OCI-LY1 (cell line): ENCODE measurements at regions not wholly inside any gene's neighbourhood (a gene's known extent, or its start where the extent isn't known, plus 50 kb on each side); places are given as distances from the start of the nearest gene placed in this dataset.

Experiments used
- H2AFZ ChIP-seq: fragments of 200-600 bp; sonication (generic), shearing (Covaris generic); 2 replicates; pipeline ENCODE4 v1.6.0; 2014; ENCODE audit warnings: antibody characterized with exemption, mild to moderate bottlenecking, low read length
- H3F3A ChIP-seq: fragments of 200-600 bp; sonication (generic), shearing (Covaris generic); 2 replicates; pipeline ENCODE4 v1.6.0; 2014; ENCODE audit warnings: mild to moderate bottlenecking, antibody characterized with exemption, low read length, moderate library complexity; ENCODE audit not compliant: insufficient read depth
- H3K27ac ChIP-seq: fragments of 200-600 bp; sonication (generic); 2 replicates; pipeline ENCODE4 v1.5.1; 2014; ENCODE audit warnings: low read length, mixed run types, mild to moderate bottlenecking, low read depth; ENCODE audit not compliant: poor library complexity, severe bottlenecking
- H3K27me3 ChIP-seq: fragments of 200-600 bp; sonication (generic); 2 replicates; pipeline ENCODE4 v1.6.0; 2014; ENCODE audit warnings: antibody characterized with exemption, mild to moderate bottlenecking, low read length, moderate library complexity; ENCODE audit not compliant: insufficient read depth
- H3K36me3 ChIP-seq: fragments of 200-600 bp; sonication (generic); 2 replicates; pipeline ENCODE4 v1.6.1; 2014; ENCODE audit warnings: mild to moderate bottlenecking, antibody characterized with exemption, low read length, moderate library complexity, mixed read lengths; ENCODE audit not compliant: insufficient read depth
- H3K4me1 ChIP-seq: fragments of 200-600 bp; sonication (generic); 2 replicates; pipeline ENCODE4 v1.5.1; 2014; ENCODE audit warnings: mild to moderate bottlenecking, low read length, moderate library complexity; ENCODE audit not compliant: insufficient read depth, severe bottlenecking
- H3K4me2 ChIP-seq: fragments of 200-600 bp; sonication (generic), shearing (Covaris generic); 2 replicates; pipeline ENCODE4 v1.6.1; 2014; ENCODE audit warnings: low read length
- H3K4me3 ChIP-seq: fragments of 200-600 bp; sonication (generic); 2 replicates; pipeline ENCODE4 v1.5.1; 2014; ENCODE audit warnings: low read length, low read depth, mild to moderate bottlenecking, mixed read lengths; ENCODE audit not compliant: poor library complexity, severe bottlenecking
- H3K79me2 ChIP-seq: fragments of 200-600 bp; shearing (Covaris generic); 2 replicates; pipeline ENCODE4 v1.6.1; 2016; ENCODE audit warnings: mixed run types, low read length, mixed read lengths; ENCODE audit not compliant: insufficient read depth
- H3K9ac ChIP-seq: fragments of 200-600 bp; sonication (generic), shearing (Covaris generic); 2 replicates; pipeline ENCODE4 v1.6.1; 2014; ENCODE audit warnings: mild to moderate bottlenecking, low read length, mixed read lengths
- H3K9me2 ChIP-seq: fragments of 200-600 bp; sonication (generic), shearing (Covaris generic); 2 replicates; pipeline ENCODE4 v1.6.1; 2014; ENCODE audit warnings: low read depth, mild to moderate bottlenecking, low read length, mixed read lengths
- H3K9me3 ChIP-seq: fragments of 200-600 bp; shearing (Covaris generic); 2 replicates; pipeline ENCODE4 v1.6.1; 2014; ENCODE audit warnings: low read length, mixed read lengths
- H4K20me1 ChIP-seq: fragments of 200-600 bp; sonication (generic), shearing (Covaris generic); 2 replicates; pipeline ENCODE4 v1.6.0; 2016; ENCODE audit warnings: mild to moderate bottlenecking, low read length; ENCODE audit not compliant: insufficient read depth
- EZH2 ChIP-seq: fragments of 200-600 bp; sonication (generic), shearing (Covaris generic); IDR thresholded peaks from 2 replicates; pipeline ENCODE4 v1.8.0; 2017; ENCODE audit warnings: borderline replicate concordance, mixed run types, mild to moderate bottlenecking, antibody characterized with exemption, low read length, moderate library complexity, mixed read lengths
- TF ChIP-seq, protein P1 (sequence below): fragments of 200-600 bp; sonication (generic), shearing (Covaris generic); IDR thresholded peaks from 2 replicates; pipeline ENCODE4 v1.5.1; 2017; ENCODE audit warnings: mild to moderate bottlenecking, antibody characterized with exemption, low read length, moderate library complexity, mixed read lengths

DNA sequence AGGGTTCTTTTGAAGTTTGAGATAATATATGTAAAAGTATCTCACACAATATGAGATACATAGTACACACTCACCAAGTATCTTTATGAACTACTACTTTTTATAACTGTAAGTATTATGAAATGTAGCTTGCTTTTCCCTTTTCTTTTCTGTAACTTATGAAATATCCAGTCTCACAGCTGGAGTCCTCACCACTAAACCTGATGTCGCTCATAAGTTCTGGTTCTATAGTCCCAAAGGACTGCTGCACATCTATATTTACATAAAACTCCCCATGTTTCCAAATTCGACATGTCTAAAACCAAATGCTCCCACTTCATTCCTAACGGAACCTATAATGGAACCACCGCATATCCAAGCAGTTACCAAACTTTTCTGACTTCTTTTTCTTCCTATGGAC lies 186.5 kb upstream of the SLC7A11 start:
- no peaks in the 10 kb centered on the region for H3K36me3 ChIP-seq
- H3K27me3 ChIP-seq, result no peaks in the 10 kb centered on the region
- H3K4me2 ChIP-seq, result no peak overlapping the region
- H3K4me3 ChIP-seq, result no peak overlapping the region
- no peaks in the 10 kb centered on the region for H4K20me1 ChIP-seq
- no peaks in the 10 kb centered on the region for H3K79me2 ChIP-seq
- H3K4me1 ChIP-seq, result no peaks in the 10 kb centered on the region
- H2AFZ ChIP-seq, result no peak overlapping the region
- no peaks in the 10 kb centered on the region for H3K9me2 ChIP-seq
- H3F3A ChIP-seq, result no peaks in the 10 kb centered on the region
- no peaks in the 10 kb centered on the region for H3K9me3 ChIP-seq
- H3K9ac ChIP-seq, result no peak overlapping the region
- no peak overlapping the region for H3K27ac ChIP-seq
- TF ChIP-seq, protein P1, sequence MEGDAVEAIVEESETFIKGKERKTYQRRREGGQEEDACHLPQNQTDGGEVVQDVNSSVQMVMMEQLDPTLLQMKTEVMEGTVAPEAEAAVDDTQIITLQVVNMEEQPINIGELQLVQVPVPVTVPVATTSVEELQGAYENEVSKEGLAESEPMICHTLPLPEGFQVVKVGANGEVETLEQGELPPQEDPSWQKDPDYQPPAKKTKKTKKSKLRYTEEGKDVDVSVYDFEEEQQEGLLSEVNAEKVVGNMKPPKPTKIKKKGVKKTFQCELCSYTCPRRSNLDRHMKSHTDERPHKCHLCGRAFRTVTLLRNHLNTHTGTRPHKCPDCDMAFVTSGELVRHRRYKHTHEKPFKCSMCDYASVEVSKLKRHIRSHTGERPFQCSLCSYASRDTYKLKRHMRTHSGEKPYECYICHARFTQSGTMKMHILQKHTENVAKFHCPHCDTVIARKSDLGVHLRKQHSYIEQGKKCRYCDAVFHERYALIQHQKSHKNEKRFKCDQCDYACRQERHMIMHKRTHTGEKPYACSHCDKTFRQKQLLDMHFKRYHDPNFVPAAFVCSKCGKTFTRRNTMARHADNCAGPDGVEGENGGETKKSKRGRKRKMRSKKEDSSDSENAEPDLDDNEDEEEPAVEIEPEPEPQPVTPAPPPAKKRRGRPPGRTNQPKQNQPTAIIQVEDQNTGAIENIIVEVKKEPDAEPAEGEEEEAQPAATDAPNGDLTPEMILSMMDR, result no peak
- no peak for TF ChIP-seq EZH2

DNA sequence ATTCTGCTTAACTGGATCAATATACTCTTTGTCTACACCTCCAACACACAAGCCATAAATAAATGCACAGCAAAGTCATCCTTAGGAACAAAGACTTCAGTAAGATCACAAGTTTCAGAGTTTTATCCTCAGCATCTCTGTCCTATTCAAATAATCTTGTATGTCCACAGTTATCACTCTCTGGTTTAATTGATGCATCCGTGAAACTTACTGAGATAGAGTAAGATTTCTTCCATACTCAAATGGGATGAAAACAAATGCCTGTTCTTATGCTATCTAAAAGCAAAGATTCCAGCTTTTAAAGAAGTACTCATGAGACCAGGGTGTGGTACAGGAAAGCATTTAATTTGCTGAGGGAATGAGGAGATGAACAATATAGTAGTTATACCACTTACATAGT lies 184.6 kb upstream of the SLC7A11 start:
- Histone ChIP-seq H3K9ac (no peak overlapping the region), H3F3A (no peaks in the 10 kb centered on the region), H3K4me2 (no peak overlapping the region), H3K4me1 (no peaks in the 10 kb centered on the region), H3K36me3 (no peaks in the 10 kb centered on the region), H3K4me3 (no peak overlapping the region), H3K79me2 (no peaks in the 10 kb centered on the region), H2AFZ (no peak overlapping the region), H3K9me2 (no peaks in the 10 kb centered on the region), H3K9me3 (no peaks in the 10 kb centered on the region), H3K27me3 (no peaks in the 10 kb centered on the region), H3K27ac (no peak overlapping the region), H4K20me1 (no peaks in the 10 kb centered on the region)
- no peak for TF ChIP-seq EZH2
- TF ChIP-seq, protein P1, result no peak

DNA sequence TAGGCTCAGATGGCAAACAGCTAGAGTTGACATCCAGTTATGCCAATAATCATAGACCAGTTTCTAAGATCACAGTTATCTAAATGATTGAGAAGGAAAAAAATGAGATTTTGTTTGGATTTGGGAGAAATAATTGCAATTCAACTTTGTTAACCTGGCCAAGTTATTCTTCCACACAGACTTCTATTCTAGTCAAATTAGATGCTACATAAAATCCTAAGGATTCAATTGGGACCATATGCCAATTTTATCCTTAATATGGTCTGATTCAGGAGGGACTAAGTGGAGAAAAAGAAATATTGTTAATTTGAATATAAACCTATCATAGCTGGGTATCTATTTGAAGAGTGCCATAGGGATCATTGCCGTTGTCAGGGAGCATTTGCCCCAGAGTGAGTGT lies 178.3 kb upstream of the SLC7A11 start:
- no peaks in the 10 kb centered on the region for H3K27me3 ChIP-seq
- no peak overlapping the region for H2AFZ ChIP-seq
- H3K36me3 ChIP-seq, result no peaks in the 10 kb centered on the region
- H3K9ac ChIP-seq, result no peak overlapping the region
- H3K27ac ChIP-seq, result no peak overlapping the region
- H3K9me2 ChIP-seq, result no peaks in the 10 kb centered on the region
- H3K4me1 ChIP-seq, result no peaks in the 10 kb centered on the region
- H3K4me2 ChIP-seq, result no peak overlapping the region
- no peaks in the 10 kb centered on the region for H3F3A ChIP-seq
- H3K79me2 ChIP-seq, result no peaks in the 10 kb centered on the region
- no peak overlapping the region for H3K4me3 ChIP-seq
- no peaks in the 10 kb centered on the region for H4K20me1 ChIP-seq
- H3K9me3 ChIP-seq, result no peaks in the 10 kb centered on the region
- TF ChIP-seq EZH2, result no peak
- TF ChIP-seq, protein P1, result no peak
